HG03097 (cell line): ENCODE measurements at regions not wholly inside any gene's neighbourhood (a gene's known extent, or its start where the extent isn't known, plus 50 kb on each side); places are given as distances from the start of the nearest gene placed in this dataset.

Experiments
- ATAC-seq: cut with Tn5 transposase; IDR thresholded peaks from one replicate; pipeline ENCODE4 v1.9.1; 2021; ENCODE audit not compliant: unreplicated experiment, low FRiP score

DNA sequence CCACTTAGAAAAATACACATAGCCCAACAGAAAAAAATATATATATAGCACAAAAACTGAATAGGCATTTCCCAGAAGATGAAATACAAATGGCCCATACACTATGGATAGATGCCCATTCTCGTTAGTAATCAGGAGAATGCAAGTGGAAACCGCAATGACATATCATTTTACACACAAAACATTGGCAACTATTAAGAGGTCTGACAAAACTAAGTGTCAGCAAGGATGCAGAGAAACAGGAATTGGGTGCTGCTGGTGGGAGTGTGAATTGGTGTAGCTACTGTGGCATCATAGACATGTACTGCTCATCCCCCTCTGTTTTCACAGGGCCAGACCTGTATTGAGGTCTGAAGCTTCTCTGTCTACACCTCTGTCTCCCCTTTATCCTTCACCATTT lies 320.0 kb downstream of the IDS start:
- no peak for ATAC-seq

DNA sequence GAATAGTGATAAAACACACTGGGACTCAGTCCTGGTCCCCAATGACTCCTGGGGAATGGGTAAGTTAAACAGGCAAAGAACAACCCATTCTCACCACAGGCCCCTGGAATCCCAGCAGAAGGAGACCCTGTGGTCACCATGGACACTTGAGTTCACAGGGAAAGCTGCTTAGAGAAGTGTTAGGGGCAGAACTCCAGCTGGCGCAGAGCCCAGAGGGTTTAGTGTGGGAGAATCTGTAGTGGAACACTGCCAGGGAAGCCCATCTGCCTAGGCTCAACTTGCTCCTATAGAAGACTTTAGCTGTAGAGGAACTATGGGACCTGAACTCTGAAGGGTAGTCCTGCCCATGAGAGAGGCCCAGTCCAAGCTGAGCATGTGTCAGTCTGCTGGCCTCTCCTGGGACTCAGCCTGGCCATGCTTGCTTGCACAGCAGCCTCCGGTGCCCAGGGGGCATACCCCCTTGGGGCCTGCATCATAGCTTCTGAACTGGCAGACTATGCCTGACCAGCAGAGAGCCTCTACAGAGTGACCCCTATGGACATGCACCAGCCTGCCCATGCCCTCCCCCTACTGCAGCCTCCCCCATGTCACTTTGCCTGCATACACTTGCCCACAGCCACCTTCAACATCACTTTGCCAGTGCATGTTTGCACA lies 343.5 kb downstream of the IDS start:
- no peak for ATAC-seq

GRCh38 chrX:149157976-149158375 lies 347.1 kb downstream of the IDS start:
- ATAC-seq, result no peak

DNA sequence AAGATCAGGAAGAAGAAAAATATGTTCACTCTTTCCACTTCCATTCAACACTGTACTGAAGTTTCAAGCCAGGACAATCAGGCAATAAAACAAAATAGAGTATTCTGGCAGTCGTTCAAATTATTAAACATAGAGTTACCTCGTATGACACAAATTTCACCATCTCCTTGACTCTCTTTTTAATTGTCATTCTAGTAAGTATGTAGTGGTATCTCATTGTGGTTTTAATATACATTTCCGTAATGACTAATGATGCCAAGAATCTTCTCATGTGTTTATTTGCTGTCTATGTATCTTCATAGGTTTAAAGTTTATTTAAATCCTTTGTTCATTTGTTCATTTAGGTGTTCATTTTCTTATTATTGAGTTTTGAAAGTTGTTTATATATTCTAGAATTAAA lies 352.2 kb downstream of the IDS start:
- ATAC-seq, result no peak

DNA sequence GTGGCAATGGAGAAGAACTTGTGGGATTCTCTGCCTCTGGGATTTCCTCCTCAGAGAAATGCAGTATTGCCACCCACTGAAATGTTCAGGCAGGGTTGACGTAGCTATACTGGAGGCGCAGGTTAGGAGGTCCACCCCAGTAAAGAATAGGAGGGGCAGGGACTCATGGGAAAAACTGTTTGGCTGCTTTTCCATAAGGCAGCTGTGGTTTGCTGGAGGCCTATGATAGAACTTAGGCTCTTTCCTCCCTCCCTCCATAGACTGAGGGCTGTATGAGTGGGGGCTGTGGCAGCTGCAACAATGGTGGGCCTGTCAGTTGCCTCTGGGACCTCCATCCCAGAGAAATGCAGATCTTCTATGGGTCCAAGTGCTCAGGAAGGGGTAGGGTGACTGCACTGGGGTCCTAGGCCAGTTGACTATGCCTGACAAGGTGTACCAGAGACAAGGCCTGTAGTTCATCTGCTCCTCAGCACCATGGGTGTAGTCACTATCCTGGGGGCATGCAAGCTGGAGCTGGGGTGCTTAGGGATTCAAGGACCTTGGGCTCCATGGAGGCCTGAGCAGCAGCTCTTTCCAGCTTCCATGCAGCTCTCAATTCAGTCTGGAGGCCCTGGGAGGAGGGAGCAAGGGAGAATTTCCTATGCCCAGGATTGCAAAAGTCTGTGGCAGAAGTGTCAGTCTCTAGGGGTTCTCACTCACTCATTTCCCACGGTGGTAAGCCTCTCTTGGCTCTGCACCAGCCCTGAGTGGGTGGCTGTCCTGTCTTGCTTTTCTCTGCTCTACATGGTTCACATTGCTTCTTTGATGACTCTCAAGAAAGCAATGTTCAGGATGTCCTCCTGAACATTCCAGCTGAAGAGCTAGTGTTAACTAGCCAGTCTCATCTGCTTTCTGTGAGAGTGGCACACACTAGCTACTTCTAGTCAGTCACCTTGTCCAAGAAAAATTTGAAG lies 353.0 kb downstream of the IDS start:
- ATAC-seq, result no peak

GRCh38 chrX:149145845-149146285 lies 359.2 kb downstream of the IDS start:
- no peak for ATAC-seq

GRCh38 chrX:149131774-149132173 lies 373.3 kb downstream of the IDS start:
- no peak for ATAC-seq

DNA sequence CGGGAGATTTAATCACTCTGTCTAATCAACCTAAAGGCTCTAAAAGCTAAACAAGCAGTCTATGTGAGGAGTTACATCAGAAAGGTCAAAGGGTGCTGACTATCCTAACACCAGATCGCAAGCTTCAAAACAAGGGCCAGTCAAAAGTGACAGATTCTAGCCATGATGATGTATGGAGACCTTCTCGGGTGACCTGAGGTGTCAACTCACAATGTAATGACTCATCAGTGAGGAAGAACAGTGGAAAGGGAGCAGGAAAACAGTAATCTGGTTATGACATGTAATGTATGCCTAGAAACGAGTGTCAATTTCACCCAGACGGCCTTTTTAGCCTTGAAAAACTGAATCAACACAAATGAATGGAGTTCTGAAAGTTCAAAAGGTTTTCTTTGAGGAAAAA lies 375.3 kb downstream of the IDS start:
- no peak for ATAC-seq

DNA sequence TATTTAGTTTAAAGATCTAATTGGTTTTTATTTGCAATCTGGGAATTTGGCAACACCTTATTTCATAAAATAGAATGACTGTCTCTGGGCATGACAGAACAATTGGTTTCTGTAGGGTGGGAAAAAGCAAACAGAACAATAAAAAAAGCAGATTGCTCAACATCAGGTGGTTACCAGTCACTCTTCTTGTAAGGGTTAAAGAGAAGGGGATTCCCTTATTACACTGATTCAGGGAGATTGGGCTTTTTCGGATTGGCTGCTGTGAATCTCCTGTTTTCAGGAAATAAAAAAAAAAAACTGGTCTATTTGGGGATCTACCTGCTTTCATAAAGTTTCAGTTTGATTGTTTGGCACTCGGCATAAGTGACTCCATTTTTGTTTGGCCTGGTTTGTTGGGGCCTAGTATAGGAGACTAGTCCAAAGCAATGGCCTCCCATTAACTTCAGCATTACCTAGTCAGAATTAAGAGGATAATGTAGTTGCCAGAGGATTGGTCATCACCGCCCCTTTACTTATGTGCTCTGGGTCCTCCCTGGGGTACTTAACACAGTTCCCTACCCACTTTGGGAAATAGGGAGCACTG lies 380.5 kb downstream of the IDS start:
- no peak for ATAC-seq

DNA sequence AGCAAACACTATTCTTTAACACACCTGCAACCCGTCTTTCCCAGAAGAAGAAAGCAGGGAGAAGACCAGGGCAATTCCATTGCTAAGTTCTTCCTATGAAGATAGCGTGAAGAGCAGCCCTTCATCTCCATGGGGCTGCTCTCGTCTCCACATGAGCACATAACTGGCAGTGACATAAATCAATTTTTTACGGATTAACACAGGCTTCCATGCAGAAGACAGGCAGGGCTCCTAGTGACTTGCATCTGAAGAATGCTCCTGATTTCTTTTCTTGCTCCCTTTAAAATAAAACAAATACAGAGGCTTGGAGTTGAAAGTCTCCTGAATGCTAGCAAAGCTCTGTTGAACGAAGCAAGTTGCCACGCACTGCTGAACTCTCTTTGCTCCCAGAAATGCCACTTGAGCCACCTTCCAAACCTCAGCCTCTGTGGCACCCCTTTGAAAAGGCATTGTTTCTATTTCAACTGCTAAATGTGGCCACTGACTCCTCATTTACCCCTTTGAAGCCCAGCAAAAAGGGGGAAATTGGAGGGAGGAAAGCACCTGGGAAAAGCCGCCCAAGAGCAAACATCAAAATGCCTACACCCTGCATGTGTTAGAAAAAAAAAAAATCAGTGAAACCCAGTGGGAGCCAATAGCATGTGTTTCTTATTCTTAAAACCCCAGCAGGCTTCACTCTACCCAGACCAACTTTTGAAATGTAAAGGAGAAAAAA lies 383.7 kb downstream of the IDS start:
- no peak for ATAC-seq

- ATAC-seq, result no peak
These were observed 384.6 kb downstream of the IDS start for GRCh38 chrX:149120459-149120858.

DNA sequence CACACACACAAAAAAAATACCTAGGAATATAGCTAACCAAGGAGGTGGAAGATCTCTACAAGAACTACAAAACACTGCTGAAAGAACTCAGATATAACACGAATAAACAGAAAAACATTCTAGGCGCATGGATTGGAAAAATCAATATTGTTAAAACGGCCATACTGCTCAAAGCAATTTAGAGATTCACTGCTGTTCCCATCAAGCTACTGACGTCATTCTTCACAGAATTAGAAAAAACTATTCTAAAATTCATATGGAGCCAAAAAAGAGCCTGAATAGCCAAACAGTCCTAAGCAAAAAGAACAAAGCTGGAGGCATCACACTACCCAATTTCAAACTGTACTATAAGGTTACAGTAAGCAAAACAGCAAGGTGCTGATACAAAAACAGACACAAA lies 390.2 kb downstream of the IDS start:
- ATAC-seq, result no peak

- no peak for ATAC-seq
These were observed 391.1 kb downstream of the IDS start for GRCh38 chrX:149114001-149114400.

DNA sequence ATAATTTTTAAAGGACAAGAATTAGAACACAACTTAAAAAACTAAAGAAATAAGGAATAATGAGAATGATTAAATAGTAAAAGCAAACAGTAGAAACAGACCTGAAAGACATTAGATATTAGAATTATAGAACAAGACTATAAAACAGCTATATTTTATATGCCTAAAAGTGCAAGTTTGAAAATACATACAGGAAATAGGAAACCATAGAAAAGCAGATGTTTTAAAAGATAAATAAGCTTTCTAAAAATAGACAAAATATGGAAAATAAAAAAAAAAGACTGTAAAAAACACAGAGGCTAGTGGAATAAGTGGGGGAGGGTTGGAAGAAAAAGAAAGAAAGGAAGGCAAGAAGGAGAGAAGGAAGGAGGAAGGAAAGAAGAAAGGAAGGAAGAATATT lies 407.3 kb downstream of the IDS start:
- no peak for ATAC-seq

GRCh38 chrX:149092179-149092578 lies 412.9 kb downstream of the IDS start:
- no peak for ATAC-seq

DNA sequence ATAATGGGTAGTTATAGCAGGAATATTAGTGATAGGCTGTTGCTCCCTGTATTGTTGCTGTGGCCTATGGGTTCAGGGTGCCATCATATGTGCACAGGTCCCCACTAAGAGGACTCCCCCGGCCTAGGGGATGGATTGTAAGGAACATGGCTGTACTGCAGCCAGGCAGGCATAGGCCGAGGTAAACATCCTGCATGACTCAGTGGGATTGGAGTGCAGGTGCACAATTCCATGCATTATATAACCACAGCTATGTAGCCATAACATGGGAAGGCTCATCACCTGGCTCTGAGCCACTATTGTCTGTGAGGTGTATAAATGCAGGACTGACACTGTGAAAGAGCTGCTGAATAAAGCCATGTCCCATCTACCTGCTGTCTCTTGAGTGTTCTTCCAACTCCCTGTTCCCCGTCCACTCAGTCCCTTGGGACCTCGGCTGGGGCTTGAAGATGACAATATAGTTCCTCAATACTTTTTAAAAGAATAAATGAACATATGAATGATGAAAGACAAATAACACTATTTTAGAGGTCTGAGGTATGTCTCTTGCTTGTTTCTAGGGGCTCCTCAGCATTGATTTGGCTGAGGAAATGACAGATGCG lies 425.2 kb downstream of the IDS start:
- ATAC-seq, result no peak

DNA sequence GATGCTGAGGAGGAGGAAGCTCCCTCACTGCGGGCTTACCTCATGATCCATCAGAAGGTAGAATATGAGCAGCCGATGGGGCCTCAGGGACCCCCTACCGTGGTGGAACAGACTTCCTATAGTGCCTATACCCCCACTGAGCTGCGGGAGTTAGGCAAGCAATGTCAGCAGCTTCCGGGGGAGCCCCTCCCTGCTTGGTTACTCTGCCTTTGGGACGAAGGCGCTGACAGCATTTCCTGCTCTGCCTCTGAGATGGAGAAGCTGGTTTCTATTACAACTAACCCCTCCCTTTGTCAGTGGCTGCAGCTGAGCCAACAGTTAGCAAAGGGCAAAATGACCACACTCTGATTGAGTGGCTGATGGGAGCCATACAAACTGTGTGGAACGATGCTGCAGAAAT lies 430.7 kb downstream of the IDS start:
- ATAC-seq, result no peak

GRCh38 chrX:149073479-149073878 lies 431.6 kb downstream of the IDS start:
- ATAC-seq, result no peak

GRCh38 chrX:149069899-149070298 lies 435.2 kb downstream of the IDS start:
- no peak for ATAC-seq

- no peak for ATAC-seq
These were observed 444.2 kb downstream of the IDS start for GRCh38 chrX:149060921-149061320.
